ENCODE measurements at regions not wholly inside any gene's neighbourhood (a gene's known extent, or its start where the extent isn't known, plus 50 kb on each side); places are given as distances from the start of the nearest gene placed in this dataset.

GRCh38 chr14:30142216-30142615 is 214.6 kb upstream of the PRKD1 start:
- Mint-ChIP-seq H3K27ac (ENCODE audit: unreplicated experiment) (no peak overlapping the region), H3K4me1 (ENCODE audit: unreplicated experiment) (no peaks in the 10 kb centered on the region), H3K4me3 (ENCODE audit: unreplicated experiment) (no peak overlapping the region), H3K36me3 (ENCODE audit: low read depth, unreplicated experiment) (no peaks in the 10 kb centered on the region), H3K9me3 (ENCODE audit: unreplicated experiment) (no peaks in the 10 kb centered on the region), H3K27me3 (ENCODE audit: unreplicated experiment) (no peaks in the 10 kb centered on the region)
- DNase-seq (ENCODE audit: low spot score), result no peak
- TF ChIP-seq, protein P1, sequence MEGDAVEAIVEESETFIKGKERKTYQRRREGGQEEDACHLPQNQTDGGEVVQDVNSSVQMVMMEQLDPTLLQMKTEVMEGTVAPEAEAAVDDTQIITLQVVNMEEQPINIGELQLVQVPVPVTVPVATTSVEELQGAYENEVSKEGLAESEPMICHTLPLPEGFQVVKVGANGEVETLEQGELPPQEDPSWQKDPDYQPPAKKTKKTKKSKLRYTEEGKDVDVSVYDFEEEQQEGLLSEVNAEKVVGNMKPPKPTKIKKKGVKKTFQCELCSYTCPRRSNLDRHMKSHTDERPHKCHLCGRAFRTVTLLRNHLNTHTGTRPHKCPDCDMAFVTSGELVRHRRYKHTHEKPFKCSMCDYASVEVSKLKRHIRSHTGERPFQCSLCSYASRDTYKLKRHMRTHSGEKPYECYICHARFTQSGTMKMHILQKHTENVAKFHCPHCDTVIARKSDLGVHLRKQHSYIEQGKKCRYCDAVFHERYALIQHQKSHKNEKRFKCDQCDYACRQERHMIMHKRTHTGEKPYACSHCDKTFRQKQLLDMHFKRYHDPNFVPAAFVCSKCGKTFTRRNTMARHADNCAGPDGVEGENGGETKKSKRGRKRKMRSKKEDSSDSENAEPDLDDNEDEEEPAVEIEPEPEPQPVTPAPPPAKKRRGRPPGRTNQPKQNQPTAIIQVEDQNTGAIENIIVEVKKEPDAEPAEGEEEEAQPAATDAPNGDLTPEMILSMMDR (IDR thresholded peaks at IDR 0.05; ENCODE audit: unreplicated experiment), result no peak

- no peaks in the 10 kb centered on the region for H3K36me3 Mint-ChIP-seq (ENCODE audit: low read depth, unreplicated experiment)
- H3K27me3 Mint-ChIP-seq (ENCODE audit: unreplicated experiment), result no peaks in the 10 kb centered on the region
Observed at GRCh38 chr14:30143627-30144026, 216.0 kb upstream of the PRKD1 start.

DNA sequence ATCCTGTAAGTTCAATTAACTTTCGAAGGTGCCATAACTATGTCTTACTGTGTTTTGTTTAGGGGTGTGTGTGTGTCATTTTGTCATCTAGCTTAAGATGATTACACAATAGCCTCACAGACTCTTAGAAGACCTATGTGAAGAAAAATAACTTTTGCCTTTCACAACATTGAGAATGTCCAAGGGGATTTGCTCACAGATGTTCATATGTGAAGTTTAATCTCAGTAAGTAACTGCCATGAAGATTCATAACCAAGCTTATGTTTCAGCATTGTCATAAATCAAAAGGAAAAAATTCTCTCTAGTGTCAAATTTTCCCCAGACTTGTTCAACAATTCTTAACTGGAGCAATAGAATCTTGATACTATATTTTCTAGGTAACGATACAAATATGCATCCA is 226.1 kb upstream of the PRKD1 start:
- Mint-ChIP-seq H3K27ac (ENCODE audit: unreplicated experiment) (no peak overlapping the region), H3K27me3 (ENCODE audit: unreplicated experiment) (no peaks in the 10 kb centered on the region), H3K36me3 (ENCODE audit: low read depth, unreplicated experiment) (no peaks in the 10 kb centered on the region), H3K4me1 (ENCODE audit: unreplicated experiment) (no peaks in the 10 kb centered on the region), H3K9me3 (ENCODE audit: unreplicated experiment) (no peaks in the 10 kb centered on the region), H3K4me3 (ENCODE audit: unreplicated experiment) (no peak overlapping the region)
- DNase-seq (ENCODE audit: low spot score), result no peak
- TF ChIP-seq, protein P1 (IDR thresholded peaks at IDR 0.05; ENCODE audit: unreplicated experiment), result no peak

More at GRCh38 chr14:30143627-30144026, 216.0 kb upstream of the PRKD1 start:
- H3K4me3 Mint-ChIP-seq (ENCODE audit: unreplicated experiment), result no peak overlapping the region
- no peaks in the 10 kb centered on the region for H3K9me3 Mint-ChIP-seq (ENCODE audit: unreplicated experiment)
- H3K4me1 Mint-ChIP-seq (ENCODE audit: unreplicated experiment), result no peaks in the 10 kb centered on the region
- TF ChIP-seq, protein P1 (IDR thresholded peaks at IDR 0.05; ENCODE audit: unreplicated experiment), result no peak
- H3K27ac Mint-ChIP-seq (ENCODE audit: unreplicated experiment), result no peak overlapping the region
- DNase-seq (ENCODE audit: low spot score), result no peak

GRCh38 chr14:30156571-30156970 is 228.9 kb upstream of the PRKD1 start:
- Mint-ChIP-seq H3K27me3 (ENCODE audit: unreplicated experiment) (no peaks in the 10 kb centered on the region), H3K27ac (ENCODE audit: unreplicated experiment) (no peak overlapping the region), H3K4me1 (ENCODE audit: unreplicated experiment) (no peaks in the 10 kb centered on the region), H3K9me3 (ENCODE audit: unreplicated experiment) (no peaks in the 10 kb centered on the region), H3K36me3 (ENCODE audit: low read depth, unreplicated experiment) (no peaks in the 10 kb centered on the region), H3K4me3 (ENCODE audit: unreplicated experiment) (no peak overlapping the region)
- DNase-seq (ENCODE audit: low spot score), result no peak
- TF ChIP-seq, protein P1 (IDR thresholded peaks at IDR 0.05; ENCODE audit: unreplicated experiment), result no peak

DNA sequence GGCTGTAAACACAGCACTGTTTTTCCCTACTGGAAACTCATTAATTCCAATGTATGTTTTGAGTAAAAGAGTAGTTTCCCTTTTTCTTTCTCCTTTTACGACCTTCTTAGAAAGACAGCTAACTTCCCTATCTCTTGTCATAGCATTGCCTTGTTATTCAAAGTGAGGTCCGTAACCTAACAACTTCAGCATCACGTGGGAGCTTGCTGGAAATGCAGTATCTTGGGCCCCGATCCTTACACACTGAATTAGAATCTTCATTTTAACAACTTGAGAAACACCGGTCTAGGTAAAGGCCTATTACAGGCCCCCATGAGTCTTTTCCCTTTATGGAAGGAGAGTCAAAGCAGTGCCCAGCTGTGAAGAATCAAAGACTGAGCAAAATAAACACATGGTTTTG is 230.7 kb upstream of the PRKD1 start:
- Mint-ChIP-seq H3K27ac (ENCODE audit: unreplicated experiment) (no peak overlapping the region), H3K4me3 (ENCODE audit: unreplicated experiment) (no peak overlapping the region)
- no peak for DNase-seq (ENCODE audit: low spot score)

More for the DNA sequence above, 230.7 kb upstream of the PRKD1 start:
- TF ChIP-seq, protein P1 (IDR thresholded peaks at IDR 0.05; ENCODE audit: unreplicated experiment), result no peak
- H3K9me3 Mint-ChIP-seq (ENCODE audit: unreplicated experiment), result no peaks in the 10 kb centered on the region
- no peaks in the 10 kb centered on the region for H3K36me3 Mint-ChIP-seq (ENCODE audit: low read depth, unreplicated experiment)
- no peaks in the 10 kb centered on the region for H3K4me1 Mint-ChIP-seq (ENCODE audit: unreplicated experiment)
- no peaks in the 10 kb centered on the region for H3K27me3 Mint-ChIP-seq (ENCODE audit: unreplicated experiment)
